Spinal cord (tissue), 9 donors: ENCODE measurements at regions not wholly inside any gene's neighbourhood (a gene's known extent, or its start where the extent isn't known, plus 50 kb on each side); places are given as distances from the start of the nearest gene placed in this dataset.

Source experiments
- DNase-seq, 6 donors: peaks; one replicate each; pipeline versions ENCODE4 v3.0.0 to v3.0.0-alpha.2; 2013 to 2015; ENCODE audit warnings: low spot score in 6 of 6, low read depth in 4 of 6
- H3K27ac ChIP-seq: one replicate; pipeline ENCODE4 v1.5.1; 2013; ENCODE audit warnings: low read depth, low read length, control low read depth
- H3K27me3 ChIP-seq: one replicate; pipeline ENCODE4 v1.6.1; 2013; ENCODE audit warnings: low read length; ENCODE audit not compliant: control insufficient read depth, insufficient read depth
- H3K36me3 ChIP-seq: one replicate; pipeline ENCODE4 v1.6.1; 2013; ENCODE audit warnings: low read length; ENCODE audit not compliant: control insufficient read depth, insufficient read depth
- H3K4me1 ChIP-seq: one replicate; pipeline ENCODE4 v1.6.1; 2013; ENCODE audit warnings: low read length; ENCODE audit not compliant: control insufficient read depth, insufficient read depth
- H3K4me3 ChIP-seq: one replicate; pipeline ENCODE4 v1.5.1; 2013; ENCODE audit warnings: low read depth, low read length, control low read depth
- H3K9me3 ChIP-seq: one replicate; pipeline ENCODE4 v1.6.1; 2013; ENCODE audit warnings: low read length; ENCODE audit not compliant: control insufficient read depth, insufficient read depth
- WGBS: methylation state at CpG from one replicate; pipeline ENCODE4 v1.1.5; 2013; ENCODE audit warnings: missing lambda C conversion rate; ENCODE audit not compliant: insufficient coverage; 5-methylcytosine and 5-hydroxymethylcytosine counted together
- donor health status: healthy.

DNA sequence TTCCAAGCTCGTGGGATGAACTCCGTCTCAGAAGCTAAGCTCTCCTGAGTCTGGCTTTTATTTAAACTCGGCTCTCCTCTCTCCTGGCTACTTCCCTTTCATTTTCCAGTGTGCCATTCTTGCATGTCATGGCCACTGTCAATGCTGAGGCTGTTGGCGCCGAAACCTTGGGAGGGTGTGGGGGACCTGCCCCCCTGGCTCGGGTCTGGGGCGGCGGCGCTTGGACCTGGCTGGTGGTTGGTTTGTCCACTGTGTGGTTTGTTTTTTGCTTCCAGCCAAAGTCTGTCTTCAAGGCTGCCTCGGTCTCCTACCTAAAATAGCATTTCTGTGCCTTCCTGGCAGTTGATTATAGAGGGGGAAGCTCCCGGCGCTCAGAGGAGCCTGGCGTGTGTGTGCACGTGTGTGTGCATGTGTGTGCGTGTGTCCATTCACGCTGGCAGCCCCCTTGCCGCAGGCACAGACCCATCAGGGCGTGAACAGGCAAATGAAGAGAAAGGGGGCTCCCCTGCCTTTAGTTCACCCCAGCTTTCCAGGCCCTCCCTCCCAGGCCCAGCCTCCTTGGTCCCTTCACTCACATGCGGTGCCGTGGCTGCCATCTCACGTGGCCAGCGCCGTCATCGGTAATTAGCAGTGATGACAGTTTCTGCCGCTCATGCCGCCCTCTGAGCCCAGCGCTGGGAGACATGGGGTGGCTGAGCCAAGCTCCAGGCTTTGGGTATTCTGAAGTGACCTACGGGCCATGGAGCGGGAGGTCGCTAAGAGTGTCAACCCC lies 179.9 kb downstream of the SEC14L1 start:
- no peak for DNase-seq
- Histone ChIP-seq H3K36me3 (peaks cover 2% of the 10 kb centered on the region), H3K27ac (peak overlapping the region; percentile 72), H3K4me1 (peaks cover 76% of the 10 kb centered on the region), H3K9me3 (no peaks in the 10 kb centered on the region), H3K27me3 (no peaks in the 10 kb centered on the region), H3K4me3 (peak overlapping the region; percentile 38)
- WGBS = 84% methylated on average over 29 of the region's 30 CpGs

DNA sequence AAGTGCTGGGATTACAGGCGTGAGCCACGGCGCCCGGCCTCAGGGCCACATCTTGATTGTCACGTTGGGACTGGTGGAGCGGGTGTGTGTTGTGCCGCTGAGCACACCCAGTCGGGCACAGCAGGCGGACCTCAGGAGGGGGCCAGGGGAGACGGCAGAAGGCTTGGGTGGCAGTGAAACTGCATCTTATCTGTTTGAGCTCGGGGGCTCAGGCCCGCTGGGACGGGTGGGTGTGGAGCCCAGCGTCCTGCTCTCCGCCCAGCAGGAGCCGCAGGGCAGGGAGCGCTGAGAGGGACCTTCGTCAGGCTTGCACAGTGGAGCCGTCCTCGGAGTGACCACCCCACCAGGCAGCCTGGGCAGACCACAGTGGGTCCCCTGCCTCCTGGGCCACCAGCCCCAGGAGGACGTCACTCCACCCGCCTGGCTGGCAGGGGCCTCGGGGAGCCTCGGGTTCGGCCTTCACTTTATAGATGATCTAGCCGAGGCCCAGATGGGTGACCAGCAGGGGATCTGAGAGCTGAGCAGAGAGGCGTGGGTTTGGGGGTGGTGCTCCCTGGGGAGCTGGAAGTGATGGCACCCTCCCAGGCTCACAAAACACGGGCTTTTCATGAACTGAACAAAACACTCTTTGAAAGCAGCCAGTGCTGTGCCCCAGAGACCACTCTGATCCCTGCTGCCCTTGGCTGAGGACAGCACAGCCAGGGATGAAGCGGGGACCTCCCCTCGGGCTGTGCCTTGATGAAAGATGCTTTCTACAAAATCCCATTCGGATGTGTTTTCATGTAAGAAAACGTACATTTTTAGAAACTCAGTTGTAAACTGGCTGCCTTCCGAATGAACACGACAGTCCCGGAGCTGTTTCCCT lies 181.1 kb downstream of the SEC14L1 start:
- H3K36me3 ChIP-seq = peaks cover 2% of the 10 kb centered on the region
- DNase-seq = peak in 1 of 6 donors; percentile 53
- 74% methylated on average over 33 of the region's 35 CpGs for WGBS
- H3K9me3 ChIP-seq = no peaks in the 10 kb centered on the region
- H3K27me3 ChIP-seq = no peaks in the 10 kb centered on the region
- peak overlapping the region; percentile 93 for H3K27ac ChIP-seq
- no peak overlapping the region for H3K4me3 ChIP-seq
- H3K4me1 ChIP-seq = peaks cover 71% of the 10 kb centered on the region

DNA sequence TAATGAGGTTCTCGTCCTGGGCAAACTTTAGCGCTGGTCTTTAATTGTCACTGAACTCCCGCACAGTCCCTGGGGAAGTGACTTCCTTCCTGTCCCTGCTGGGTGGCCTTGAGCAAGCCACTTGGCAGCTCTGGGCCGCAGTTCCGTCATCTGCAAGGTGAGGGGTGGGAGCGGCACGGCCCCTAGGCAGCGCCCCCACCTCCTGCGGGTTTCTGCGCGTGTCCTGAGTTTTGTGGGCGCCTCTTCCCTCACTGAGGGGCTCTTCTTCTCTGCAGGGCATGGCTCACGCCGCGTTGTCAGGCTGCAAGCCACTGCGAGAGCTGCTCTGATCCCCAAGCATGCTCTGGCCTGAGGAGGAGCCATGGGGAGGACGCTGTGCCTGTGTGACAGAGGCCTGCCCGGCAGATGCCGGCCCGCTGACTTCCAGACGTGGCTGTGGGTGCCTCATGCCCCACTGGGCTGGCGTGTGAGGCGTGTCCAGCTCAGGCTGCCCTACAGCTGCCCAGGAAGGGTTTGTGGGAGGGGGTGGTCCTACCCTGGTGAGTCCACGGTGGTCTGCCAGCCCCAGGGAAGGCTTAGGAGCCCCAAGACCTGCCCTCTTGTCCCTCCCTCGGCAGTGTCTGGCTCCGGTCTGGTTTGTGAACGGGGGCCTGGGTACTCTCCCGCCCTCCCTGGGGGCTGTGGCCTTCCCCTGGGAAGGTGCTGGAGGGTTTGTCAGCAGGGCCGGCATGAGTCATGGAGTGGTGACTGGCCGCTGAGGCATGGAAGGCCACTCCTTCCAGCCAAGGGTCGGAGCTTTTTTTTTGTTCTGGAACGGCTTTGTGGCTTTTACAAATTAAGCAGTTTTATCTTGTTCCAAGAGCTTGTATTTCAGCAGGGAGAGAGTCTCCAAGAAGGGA lies 182.0 kb downstream of the SEC14L1 start:
- Histone ChIP-seq H3K4me1 (peaks cover 75% of the 10 kb centered on the region), H3K27ac (peak overlapping the region; percentile 93), H3K4me3 (no peak overlapping the region), H3K36me3 (peaks cover 2% of the 10 kb centered on the region), H3K9me3 (no peaks in the 10 kb centered on the region), H3K27me3 (no peaks in the 10 kb centered on the region)
- WGBS = 52% methylated on average over 30 of the region's 32 CpGs
- DNase-seq = peak in 1 of 6 donors; percentile 74

DNA sequence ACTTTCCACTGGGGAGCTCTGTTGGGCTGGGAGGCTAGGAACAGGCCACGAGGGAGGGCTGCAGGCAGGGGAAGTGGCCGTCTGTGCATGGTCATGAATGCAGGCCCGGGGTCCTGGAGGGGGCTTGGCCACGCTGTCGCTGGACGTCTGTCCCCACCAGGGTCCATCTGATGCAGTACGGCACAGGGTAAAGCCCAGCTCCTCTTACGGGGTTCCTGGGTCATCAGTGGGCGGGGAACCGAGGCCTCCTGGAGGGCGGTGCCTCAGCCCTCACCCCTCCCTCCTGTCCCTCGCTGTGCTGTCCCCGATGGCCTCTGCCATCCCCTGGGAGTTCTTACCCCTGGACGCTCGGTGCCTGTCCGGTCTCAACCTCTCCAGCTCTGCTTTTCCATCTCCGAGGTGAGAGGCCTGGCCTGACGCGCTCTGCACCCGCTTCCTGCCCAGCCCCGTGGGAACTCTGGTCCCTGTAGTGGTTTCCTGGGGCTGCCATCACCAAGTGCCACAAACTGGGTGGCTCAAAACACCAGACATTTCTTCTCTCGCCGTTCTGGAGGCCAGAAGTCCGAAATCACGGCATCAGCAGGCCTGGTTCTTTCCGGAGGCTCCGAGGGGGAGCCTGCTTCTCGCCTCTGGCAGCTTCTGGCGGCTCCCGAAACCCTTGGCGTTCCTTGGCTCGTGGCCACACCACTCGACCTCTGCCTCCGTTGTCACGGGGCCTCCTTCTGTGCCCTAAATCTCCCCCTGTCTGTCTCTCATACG lies 182.8 kb downstream of the SEC14L1 start:
- DNase-seq = peak in 1 of 6 donors; percentile 11
- H3K27me3 ChIP-seq = no peaks in the 10 kb centered on the region
- peaks cover 2% of the 10 kb centered on the region for H3K36me3 ChIP-seq
- peak overlapping the region; percentile 93 for H3K27ac ChIP-seq
- no peak overlapping the region for H3K4me3 ChIP-seq
- WGBS = 72% methylated on average over 35 of the region's 36 CpGs
- H3K9me3 ChIP-seq = no peaks in the 10 kb centered on the region
- peaks cover 72% of the 10 kb centered on the region for H3K4me1 ChIP-seq

DNA sequence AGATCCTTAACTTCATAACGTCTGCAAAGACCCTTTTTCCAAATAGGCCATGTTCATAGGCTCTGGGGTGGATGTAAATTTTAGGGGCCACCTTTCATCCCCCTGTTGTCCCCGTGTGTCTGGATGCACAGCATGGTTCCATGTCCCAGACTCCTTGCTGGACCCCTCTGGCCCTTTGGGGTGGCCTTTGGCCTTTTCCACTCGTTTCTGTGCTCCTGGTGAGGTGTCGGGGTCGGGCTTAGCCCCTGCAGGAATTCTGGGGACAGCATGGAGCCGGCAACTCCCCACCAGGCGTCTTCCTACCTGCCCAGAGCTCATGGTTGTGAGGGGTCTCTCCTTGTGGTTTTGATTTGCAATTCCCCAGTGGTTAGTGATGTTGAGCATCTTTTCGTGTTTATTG lies 183.5 kb downstream of the SEC14L1 start:
- 67% methylated on average over 4 of the region's 8 CpGs for WGBS
- no peaks in the 10 kb centered on the region for H3K27me3 ChIP-seq
- peaks cover 2% of the 10 kb centered on the region for H3K36me3 ChIP-seq
- H3K9me3 ChIP-seq = no peaks in the 10 kb centered on the region
- no peak for DNase-seq
- H3K4me1 ChIP-seq = peaks cover 65% of the 10 kb centered on the region
- H3K4me3 ChIP-seq = no peak overlapping the region
- H3K27ac ChIP-seq = peak overlapping the region; percentile 93

DNA sequence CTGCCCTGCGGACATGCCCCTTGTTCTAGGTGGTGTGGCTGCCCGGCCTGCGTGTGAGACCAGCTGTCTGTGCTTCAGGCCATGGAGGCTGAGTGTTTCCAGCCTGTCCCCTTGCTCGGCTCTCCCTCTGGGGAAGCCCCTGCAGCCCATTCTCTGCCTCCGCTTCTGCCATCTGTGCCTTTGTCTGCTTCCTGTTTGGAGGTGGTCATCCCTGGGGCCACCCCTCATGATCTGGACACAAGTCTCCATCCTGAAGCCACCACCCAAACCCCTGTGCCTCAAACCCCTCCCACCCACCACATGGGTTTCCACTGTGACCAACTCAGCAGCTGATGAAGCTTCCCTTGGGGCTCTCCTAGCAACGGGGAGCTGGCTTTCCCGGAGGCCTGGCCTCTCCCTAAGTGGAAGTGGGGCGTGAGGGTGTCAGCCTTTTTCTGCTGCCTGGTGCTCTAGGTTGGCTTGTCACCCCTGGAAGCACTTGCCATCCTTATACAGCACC lies 184.9 kb downstream of the SEC14L1 start:
- Histone ChIP-seq H3K4me1 (peaks cover 53% of the 10 kb centered on the region), H3K27me3 (no peaks in the 10 kb centered on the region), H3K4me3 (no peak overlapping the region), H3K27ac (peak overlapping the region; percentile 70), H3K9me3 (no peaks in the 10 kb centered on the region), H3K36me3 (peaks cover 2% of the 10 kb centered on the region)
- no peak for DNase-seq
- WGBS = 83% methylated on average over 5 of the region's 8 CpGs

DNA sequence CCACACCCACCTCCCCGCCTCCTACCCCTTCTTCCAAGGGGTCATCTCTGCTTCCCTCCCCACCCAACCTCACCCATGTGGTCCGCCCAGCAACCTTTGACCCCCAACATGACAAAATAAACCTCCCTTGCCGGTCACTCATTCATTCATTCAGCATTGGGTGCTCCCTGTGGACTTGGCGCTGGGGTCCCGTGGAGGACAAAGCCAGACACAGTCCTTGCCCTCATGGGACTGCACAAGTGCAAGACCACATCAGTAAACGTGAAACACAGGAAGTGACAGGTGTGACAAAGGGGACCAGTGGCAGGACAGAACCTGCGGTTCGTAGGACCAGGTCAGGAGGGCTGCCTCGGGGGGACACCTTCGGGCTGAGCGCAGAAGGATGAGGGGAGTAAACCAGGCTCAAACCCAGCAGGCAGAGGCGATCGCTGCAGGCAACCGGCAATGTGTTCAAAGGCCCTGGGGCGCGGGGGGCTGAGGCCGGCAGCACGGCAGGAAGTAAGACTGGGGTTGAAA lies 185.4 kb downstream of the SEC14L1 start:
- H3K27me3 ChIP-seq = no peaks in the 10 kb centered on the region
- H3K4me1 ChIP-seq = peaks cover 52% of the 10 kb centered on the region
- H3K27ac ChIP-seq = no peak overlapping the region
- no peaks in the 10 kb centered on the region for H3K9me3 ChIP-seq
- no peaks in the 10 kb centered on the region for H3K36me3 ChIP-seq
- 92% methylated on average over 17 of the region's 18 CpGs for WGBS
- no peak overlapping the region for H3K4me3 ChIP-seq
- peak in 1 of 6 donors; percentile 0 for DNase-seq

DNA sequence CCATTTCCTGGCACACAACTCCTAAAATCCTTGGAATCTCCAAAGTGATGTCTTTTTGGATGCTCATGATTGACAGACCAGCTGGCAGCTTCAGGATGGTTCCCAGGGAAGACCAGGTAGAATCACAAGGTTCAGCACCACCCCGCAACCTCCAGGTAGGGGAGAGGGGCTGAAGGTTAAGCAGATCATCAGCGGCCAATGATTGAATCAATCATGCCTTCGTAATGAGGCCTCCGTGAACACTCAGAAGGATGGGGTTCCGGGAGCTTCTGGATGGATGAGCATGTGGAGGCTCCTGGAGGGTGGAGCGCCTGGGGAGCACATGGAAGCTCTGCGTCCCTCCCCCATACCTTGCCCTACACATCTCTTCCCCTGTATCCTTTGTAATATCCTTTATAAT lies 185.9 kb downstream of the SEC14L1 start:
- Histone ChIP-seq H3K27me3 (no peaks in the 10 kb centered on the region), H3K4me3 (no peak overlapping the region), H3K36me3 (no peaks in the 10 kb centered on the region), H3K27ac (no peak overlapping the region), H3K4me1 (peaks cover 53% of the 10 kb centered on the region), H3K9me3 (no peaks in the 10 kb centered on the region)
- no peak for DNase-seq
- WGBS = 94% methylated on average over 3 of the region's 7 CpGs
